ENCODE measurements at regions not wholly inside any gene's neighbourhood (a gene's known extent, or its start where the extent isn't known, plus 50 kb on each side); places are given as distances from the start of the nearest gene placed in this dataset.

- TF ChIP-seq CTCF (IDR thresholded peaks at IDR 0.05; ENCODE audit: insufficient read depth, low read length): no peak
- no peak for TF ChIP-seq SPI1 (IDR thresholded peaks at IDR 0.05; ENCODE audit: borderline replicate concordance, low read depth)
- TF ChIP-seq POLR2AphosphoS5 (IDR thresholded peaks at IDR 0.05; ENCODE audit: low read depth): no peak
- TF ChIP-seq, protein P1, sequence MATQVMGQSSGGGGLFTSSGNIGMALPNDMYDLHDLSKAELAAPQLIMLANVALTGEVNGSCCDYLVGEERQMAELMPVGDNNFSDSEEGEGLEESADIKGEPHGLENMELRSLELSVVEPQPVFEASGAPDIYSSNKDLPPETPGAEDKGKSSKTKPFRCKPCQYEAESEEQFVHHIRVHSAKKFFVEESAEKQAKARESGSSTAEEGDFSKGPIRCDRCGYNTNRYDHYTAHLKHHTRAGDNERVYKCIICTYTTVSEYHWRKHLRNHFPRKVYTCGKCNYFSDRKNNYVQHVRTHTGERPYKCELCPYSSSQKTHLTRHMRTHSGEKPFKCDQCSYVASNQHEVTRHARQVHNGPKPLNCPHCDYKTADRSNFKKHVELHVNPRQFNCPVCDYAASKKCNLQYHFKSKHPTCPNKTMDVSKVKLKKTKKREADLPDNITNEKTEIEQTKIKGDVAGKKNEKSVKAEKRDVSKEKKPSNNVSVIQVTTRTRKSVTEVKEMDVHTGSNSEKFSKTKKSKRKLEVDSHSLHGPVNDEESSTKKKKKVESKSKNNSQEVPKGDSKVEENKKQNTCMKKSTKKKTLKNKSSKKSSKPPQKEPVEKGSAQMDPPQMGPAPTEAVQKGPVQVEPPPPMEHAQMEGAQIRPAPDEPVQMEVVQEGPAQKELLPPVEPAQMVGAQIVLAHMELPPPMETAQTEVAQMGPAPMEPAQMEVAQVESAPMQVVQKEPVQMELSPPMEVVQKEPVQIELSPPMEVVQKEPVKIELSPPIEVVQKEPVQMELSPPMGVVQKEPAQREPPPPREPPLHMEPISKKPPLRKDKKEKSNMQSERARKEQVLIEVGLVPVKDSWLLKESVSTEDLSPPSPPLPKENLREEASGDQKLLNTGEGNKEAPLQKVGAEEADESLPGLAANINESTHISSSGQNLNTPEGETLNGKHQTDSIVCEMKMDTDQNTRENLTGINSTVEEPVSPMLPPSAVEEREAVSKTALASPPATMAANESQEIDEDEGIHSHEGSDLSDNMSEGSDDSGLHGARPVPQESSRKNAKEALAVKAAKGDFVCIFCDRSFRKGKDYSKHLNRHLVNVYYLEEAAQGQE (IDR thresholded peaks at IDR 0.05; ENCODE audit: insufficient replicate concordance, low read depth): no peak
Observed at GRCh38 chr10:16193241-16193640, 243.6 kb upstream of the PTER start.
